A673 (cell line): ENCODE measurements at regions not wholly inside any gene's neighbourhood (a gene's known extent, or its start where the extent isn't known, plus 50 kb on each side); places are given as distances from the start of the nearest gene placed in this dataset.
"Not testable (repeated sequence)": the region's sequence is repeated elsewhere in the genome, so short reads cannot be mapped to it uniquely, and the experiment has no call there.

Source experiments
- EZH2 ChIP-seq: fragments of 200-600 bp; sonication (generic); IDR thresholded peaks from 2 replicates; pipeline ENCODE4 v1.6.1; 2017; ENCODE audit warnings: borderline replicate concordance, low read depth, mild to moderate bottlenecking, mixed read lengths, antibody characterized with exemption, low read length; ENCODE audit not compliant: poor library complexity, severe bottlenecking
- TF ChIP-seq, protein P1 (sequence below): fragments of 300-800, 200-600 bp; sonication (generic); conservative IDR thresholded peaks from 2 replicates; pipeline ENCODE4 v1.5.1; 2017; ENCODE audit warnings: low read depth, mild to moderate bottlenecking, antibody characterized with exemption, low read length, moderate library complexity, mixed read lengths

DNA sequence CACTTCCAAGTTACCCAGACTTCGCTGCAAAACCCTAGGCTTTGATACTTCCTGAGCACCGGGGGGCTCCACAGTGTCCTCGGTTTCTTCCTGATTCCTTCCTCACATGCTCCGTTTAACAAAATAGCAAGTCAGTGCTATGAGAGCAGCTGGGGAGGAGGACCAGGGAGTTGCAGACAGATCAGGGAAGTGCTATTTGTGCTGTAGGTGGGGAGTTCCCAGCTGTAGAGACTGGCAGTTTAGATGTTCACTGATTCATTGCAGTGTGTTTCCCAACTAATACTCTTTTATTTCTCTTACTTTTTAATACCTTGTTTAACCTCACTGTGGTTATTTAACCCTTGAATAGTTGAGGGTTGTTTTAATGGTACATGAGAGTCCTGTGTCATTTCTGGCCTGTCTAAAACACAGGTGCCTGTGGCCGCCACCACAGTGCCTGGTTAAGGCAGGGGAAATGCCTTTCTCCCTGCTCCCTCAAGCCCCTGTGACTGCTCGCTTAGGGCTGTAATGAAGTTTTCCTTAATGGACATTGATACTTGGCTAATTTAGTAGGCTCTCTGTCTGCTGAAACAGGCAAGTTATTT is 113.5 kb downstream of the GOLGA6L22 start:
- TF ChIP-seq, protein P1, sequence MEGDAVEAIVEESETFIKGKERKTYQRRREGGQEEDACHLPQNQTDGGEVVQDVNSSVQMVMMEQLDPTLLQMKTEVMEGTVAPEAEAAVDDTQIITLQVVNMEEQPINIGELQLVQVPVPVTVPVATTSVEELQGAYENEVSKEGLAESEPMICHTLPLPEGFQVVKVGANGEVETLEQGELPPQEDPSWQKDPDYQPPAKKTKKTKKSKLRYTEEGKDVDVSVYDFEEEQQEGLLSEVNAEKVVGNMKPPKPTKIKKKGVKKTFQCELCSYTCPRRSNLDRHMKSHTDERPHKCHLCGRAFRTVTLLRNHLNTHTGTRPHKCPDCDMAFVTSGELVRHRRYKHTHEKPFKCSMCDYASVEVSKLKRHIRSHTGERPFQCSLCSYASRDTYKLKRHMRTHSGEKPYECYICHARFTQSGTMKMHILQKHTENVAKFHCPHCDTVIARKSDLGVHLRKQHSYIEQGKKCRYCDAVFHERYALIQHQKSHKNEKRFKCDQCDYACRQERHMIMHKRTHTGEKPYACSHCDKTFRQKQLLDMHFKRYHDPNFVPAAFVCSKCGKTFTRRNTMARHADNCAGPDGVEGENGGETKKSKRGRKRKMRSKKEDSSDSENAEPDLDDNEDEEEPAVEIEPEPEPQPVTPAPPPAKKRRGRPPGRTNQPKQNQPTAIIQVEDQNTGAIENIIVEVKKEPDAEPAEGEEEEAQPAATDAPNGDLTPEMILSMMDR = not testable (repeated sequence)
- TF ChIP-seq EZH2 = not testable (repeated sequence)
